Loucy (cell line): ENCODE measurements at regions not wholly inside any gene's neighbourhood (a gene's known extent, or its start where the extent isn't known, plus 50 kb on each side); places are given as distances from the start of the nearest gene placed in this dataset.

Source experiments
- H2AFZ ChIP-seq: fragments of 200-600 bp; sonication (generic); 2 replicates; pipeline ENCODE4 v1.6.0; 2016; ENCODE audit warnings: antibody characterized with exemption, mild to moderate bottlenecking, low read length, moderate library complexity
- H3F3A ChIP-seq: fragments of 200-600 bp; 2 replicates; pipeline ENCODE4 v1.6.0; 2016; ENCODE audit warnings: antibody characterized with exemption, low read depth, mild to moderate bottlenecking
- H3K27me3 ChIP-seq: fragments of 200-600 bp; sonication (generic); 2 replicates; pipeline ENCODE4 v1.6.1; 2014; ENCODE audit warnings: low read length, mild to moderate bottlenecking; ENCODE audit not compliant: insufficient read depth, poor library complexity, severe bottlenecking
- H3K36me3 ChIP-seq: fragments of 200-600 bp; sonication (generic); 2 replicates; pipeline ENCODE4 v1.6.1; 2016; ENCODE audit warnings: low read length; ENCODE audit not compliant: insufficient read depth
- H3K4me1 ChIP-seq: fragments of 200-600 bp; sonication (generic); 2 replicates; pipeline ENCODE4 v1.5.1; 2014; ENCODE audit warnings: low read length, mild to moderate bottlenecking; ENCODE audit not compliant: insufficient read depth, poor library complexity, severe bottlenecking
- H3K4me2 ChIP-seq: fragments of 200-600 bp; sonication (generic); 2 replicates; pipeline ENCODE4 v1.6.0; 2014; ENCODE audit warnings: antibody characterized with exemption, low read length, low read depth, mild to moderate bottlenecking; ENCODE audit not compliant: poor library complexity, severe bottlenecking
- H3K4me3 ChIP-seq: fragments of 200-600 bp; sonication (generic); 2 replicates; pipeline ENCODE4 v1.5.1; 2014; ENCODE audit warnings: low read length, mild to moderate bottlenecking, mixed read lengths; ENCODE audit not compliant: poor library complexity, severe bottlenecking
- H3K79me2 ChIP-seq: fragments of 200-600 bp; sonication (generic); 2 replicates; pipeline ENCODE4 v1.6.1; 2014; ENCODE audit warnings: low read length; ENCODE audit not compliant: insufficient read depth
- H3K9ac ChIP-seq: fragments of 200-600 bp; sonication (generic); 2 replicates; pipeline ENCODE4 v1.6.0; 2014; ENCODE audit warnings: mild to moderate bottlenecking, low read depth, low read length, moderate library complexity; ENCODE audit not compliant: poor library complexity, severe bottlenecking
- H3K9me2 ChIP-seq: fragments of 200-600 bp; sonication (generic); replicated peaks from 2 replicates; pipeline ENCODE4 v1.6.1; 2016; ENCODE audit warnings: low read depth, low read length, mixed read lengths
- H3K9me3 ChIP-seq: fragments of 200-600 bp; sonication (generic); 2 replicates; pipeline ENCODE4 v1.6.1; 2014; ENCODE audit warnings: mild to moderate bottlenecking, antibody characterized with exemption, low read length, low read depth; ENCODE audit not compliant: insufficient read depth
- H4K20me1 ChIP-seq: fragments of 200-600 bp; sonication (generic); 2 replicates; pipeline ENCODE4 v1.6.0; 2014; ENCODE audit warnings: antibody characterized with exemption, low read length, mild to moderate bottlenecking; ENCODE audit not compliant: insufficient read depth, poor library complexity, severe bottlenecking
- EZH2phosphoT487 ChIP-seq: fragments of 200-600 bp; IDR thresholded peaks from 2 replicates; pipeline ENCODE4 v1.6.1; 2018; ENCODE audit warnings: antibody characterized with exemption, mild to moderate bottlenecking, moderate library complexity, borderline replicate concordance
- TF ChIP-seq, protein P1 (sequence below): fragments of 200-600 bp; sonication (generic); conservative IDR thresholded peaks from 2 replicates; pipeline ENCODE4 v1.5.1; 2014; ENCODE audit warnings: mild to moderate bottlenecking, antibody characterized with exemption, low read length

DNA sequence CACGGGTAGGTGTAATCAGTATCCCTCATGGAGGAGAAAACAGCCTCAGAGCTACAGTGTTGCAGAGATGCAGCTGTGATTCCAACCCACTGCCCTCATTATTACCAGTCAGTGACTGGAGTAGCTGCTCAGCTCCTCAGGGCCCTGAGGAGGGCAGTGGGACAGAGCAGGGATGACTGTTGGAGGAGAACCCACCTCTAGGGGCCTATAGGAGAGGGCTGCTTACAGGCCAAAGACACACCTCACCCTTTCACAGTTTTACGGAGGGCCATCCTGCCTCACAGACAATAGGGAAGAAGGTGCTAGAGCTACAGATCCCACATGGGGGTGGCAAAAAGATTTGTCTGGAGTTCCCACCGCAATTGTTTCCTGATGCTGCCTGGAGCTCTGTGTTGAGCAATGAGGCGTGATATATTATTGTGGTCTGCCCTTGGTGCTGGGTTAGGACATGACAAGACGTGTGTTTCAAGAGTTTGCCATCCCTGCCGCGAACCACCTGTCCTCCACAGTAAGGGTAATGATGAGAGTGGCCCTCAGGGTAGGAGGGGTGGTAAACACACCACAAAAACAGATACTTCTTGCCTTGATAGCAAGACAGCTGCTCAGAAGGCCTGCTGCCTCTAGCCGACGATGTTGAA lies 140.5 kb upstream of the TPM1 start:
- no peak for TF ChIP-seq EZH2phosphoT487
- TF ChIP-seq, protein P1, sequence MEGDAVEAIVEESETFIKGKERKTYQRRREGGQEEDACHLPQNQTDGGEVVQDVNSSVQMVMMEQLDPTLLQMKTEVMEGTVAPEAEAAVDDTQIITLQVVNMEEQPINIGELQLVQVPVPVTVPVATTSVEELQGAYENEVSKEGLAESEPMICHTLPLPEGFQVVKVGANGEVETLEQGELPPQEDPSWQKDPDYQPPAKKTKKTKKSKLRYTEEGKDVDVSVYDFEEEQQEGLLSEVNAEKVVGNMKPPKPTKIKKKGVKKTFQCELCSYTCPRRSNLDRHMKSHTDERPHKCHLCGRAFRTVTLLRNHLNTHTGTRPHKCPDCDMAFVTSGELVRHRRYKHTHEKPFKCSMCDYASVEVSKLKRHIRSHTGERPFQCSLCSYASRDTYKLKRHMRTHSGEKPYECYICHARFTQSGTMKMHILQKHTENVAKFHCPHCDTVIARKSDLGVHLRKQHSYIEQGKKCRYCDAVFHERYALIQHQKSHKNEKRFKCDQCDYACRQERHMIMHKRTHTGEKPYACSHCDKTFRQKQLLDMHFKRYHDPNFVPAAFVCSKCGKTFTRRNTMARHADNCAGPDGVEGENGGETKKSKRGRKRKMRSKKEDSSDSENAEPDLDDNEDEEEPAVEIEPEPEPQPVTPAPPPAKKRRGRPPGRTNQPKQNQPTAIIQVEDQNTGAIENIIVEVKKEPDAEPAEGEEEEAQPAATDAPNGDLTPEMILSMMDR, result no peak
- Histone ChIP-seq H3K4me3 (no peak overlapping the region), H3K79me2 (no peaks in the 10 kb centered on the region), H3K27me3 (no peaks in the 10 kb centered on the region), H3K9me2 (no peaks in the 10 kb centered on the region), H3K9me3 (no peaks in the 10 kb centered on the region), H3K36me3 (no peaks in the 10 kb centered on the region), H2AFZ (no peak overlapping the region), H3K4me1 (peaks cover 21% of the 10 kb centered on the region), H3K4me2 (no peak overlapping the region), H4K20me1 (no peaks in the 10 kb centered on the region), H3K9ac (no peak overlapping the region), H3F3A (no peaks in the 10 kb centered on the region)

DNA sequence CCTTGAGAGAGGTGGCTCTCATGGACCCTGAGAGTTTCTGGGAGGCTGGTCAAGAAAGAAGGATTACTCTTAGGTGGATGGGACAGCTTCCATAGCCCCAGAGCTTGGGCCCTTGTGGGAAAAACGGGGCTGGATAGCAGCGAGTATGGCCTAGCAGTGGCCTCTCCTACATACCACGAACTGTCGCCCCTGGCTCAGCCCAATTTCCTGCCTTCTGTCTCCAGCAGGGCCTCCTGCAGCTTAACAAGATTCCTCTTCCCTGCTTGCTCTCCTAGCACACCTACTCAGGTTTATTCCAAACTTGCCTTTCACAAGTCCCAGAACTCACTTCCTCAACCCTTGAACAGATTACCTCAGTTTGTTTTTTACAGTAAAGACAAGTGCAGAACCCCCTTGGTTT lies 139.7 kb upstream of the TPM1 start:
- Histone ChIP-seq H4K20me1 (no peaks in the 10 kb centered on the region), H3K36me3 (no peaks in the 10 kb centered on the region), H3K9me2 (no peaks in the 10 kb centered on the region), H2AFZ (no peak overlapping the region), H3K4me3 (no peak overlapping the region), H3K9ac (no peak overlapping the region), H3K4me1 (peaks cover 21% of the 10 kb centered on the region), H3F3A (no peaks in the 10 kb centered on the region), H3K9me3 (no peaks in the 10 kb centered on the region), H3K4me2 (no peak overlapping the region), H3K79me2 (no peaks in the 10 kb centered on the region), H3K27me3 (no peaks in the 10 kb centered on the region)
- TF ChIP-seq, protein P1, result no peak
- no peak for TF ChIP-seq EZH2phosphoT487

DNA sequence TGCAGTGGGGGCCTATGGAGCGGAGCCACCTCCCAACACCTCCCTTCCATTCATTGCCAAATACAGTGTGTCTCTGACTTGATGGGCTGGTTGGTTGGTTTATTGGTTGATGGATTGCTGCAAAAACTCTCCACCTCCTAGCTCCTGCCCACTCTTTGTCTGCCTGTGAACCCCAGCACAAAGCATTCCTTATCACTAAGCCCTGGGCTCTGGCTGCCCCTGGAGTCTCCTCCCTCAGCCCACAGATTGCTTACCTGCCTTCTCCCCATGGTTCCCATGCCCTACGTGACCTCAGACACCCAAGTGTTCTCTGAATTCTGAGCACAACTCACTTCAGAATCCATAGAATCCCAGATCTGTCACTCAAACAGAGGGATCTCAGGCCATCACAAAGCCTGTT lies 139.1 kb upstream of the TPM1 start:
- Histone ChIP-seq H3K4me3 (no peak overlapping the region), H2AFZ (no peak overlapping the region; the same call in 1 of the 2 replicates), H3K79me2 (no peaks in the 10 kb centered on the region), H3K36me3 (no peaks in the 10 kb centered on the region), H3K9me3 (no peaks in the 10 kb centered on the region), H4K20me1 (no peaks in the 10 kb centered on the region), H3K9me2 (no peaks in the 10 kb centered on the region), H3K9ac (no peak overlapping the region), H3F3A (no peaks in the 10 kb centered on the region), H3K27me3 (no peaks in the 10 kb centered on the region), H3K4me2 (no peak overlapping the region), H3K4me1 (peaks cover 21% of the 10 kb centered on the region)
- TF ChIP-seq, protein P1, result no peak
- no peak for TF ChIP-seq EZH2phosphoT487
